WERI-Rb-1 (cell line): ENCODE measurements at regions not wholly inside any gene's neighbourhood (a gene's known extent, or its start where the extent isn't known, plus 50 kb on each side); places are given as distances from the start of the nearest gene placed in this dataset.
A peak's percentile ranks its signal among the peaks of the same experiment; 100 is the strongest.

Source experiments
- DNase-seq: peaks from one replicate; pipeline ENCODE4 v3.0.0-alpha.2; 2020
- H3K27ac ChIP-seq: fragments of 250-450 bp; sonication (Bioruptor Pico); 2 replicates; pipeline ENCODE4 v1.5.1; 2020; ENCODE audit warnings: mild to moderate bottlenecking, moderate library complexity
- H3K27me3 ChIP-seq: fragments of 250-450 bp; sonication (Bioruptor Pico); 2 replicates; pipeline ENCODE4 v1.5.1; 2021; ENCODE audit warnings: mild to moderate bottlenecking, low read depth, moderate library complexity; ENCODE audit not compliant: insufficient read depth, severe bottlenecking
- H3K36me3 ChIP-seq: fragments of 250-450 bp; sonication (Bioruptor Pico); 2 replicates; pipeline ENCODE4 v1.5.1; 2020; ENCODE audit warnings: mild to moderate bottlenecking, moderate library complexity
- H3K4me3 ChIP-seq: 2 replicates; pipeline ENCODE4 v1.5.1; 2011; ENCODE audit warnings: low read depth, mild to moderate bottlenecking, control low read depth, low read length
- H3K9me3 ChIP-seq: fragments of 250-450 bp; sonication (Bioruptor Pico); 2 replicates; pipeline ENCODE4 v1.5.1; 2021; ENCODE audit warnings: mild to moderate bottlenecking, moderate library complexity; ENCODE audit not compliant: severe bottlenecking
- CTCF ChIP-seq: IDR thresholded peaks from 2 replicates; pipeline ENCODE4 v1.5.1; 2011; ENCODE audit warnings: low read depth, mild to moderate bottlenecking, control low read depth, inconsistent platforms, low read length

GRCh38 chr9:96116275-96117064 is 185.5 kb downstream of the HSD17B3 start:
- DNase-seq = no peak
- no peak overlapping the region for H3K4me3 ChIP-seq
- TF ChIP-seq CTCF = no peak

DNA sequence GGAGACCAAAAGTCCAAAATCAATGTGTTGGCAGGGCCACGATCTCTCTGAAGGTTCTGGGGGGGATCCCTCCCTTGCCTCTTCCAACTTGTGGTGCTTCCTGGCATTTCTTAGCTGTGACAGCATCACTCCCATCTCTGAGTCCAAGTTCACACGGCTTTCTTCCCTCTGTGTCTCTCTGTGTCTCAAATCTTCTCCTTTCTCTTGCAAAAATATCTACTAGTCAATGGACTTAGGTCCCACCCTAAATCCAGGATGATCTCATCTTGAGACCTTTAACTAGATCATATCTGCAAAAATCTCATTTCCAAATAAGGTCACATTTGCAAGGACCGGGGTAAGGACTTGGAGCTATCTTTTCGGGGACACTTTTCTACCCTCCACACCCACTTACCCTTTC is 186.1 kb downstream of the HSD17B3 start:
- TF ChIP-seq CTCF = no peak

More at GRCh38 chr9:96116275-96117064, 185.5 kb downstream of the HSD17B3 start:
- Histone ChIP-seq H3K27ac (no peak overlapping the region), H3K9me3 (peaks cover 6% of the 10 kb centered on the region), H3K36me3 (no peaks in the 10 kb centered on the region), H3K27me3 (no peaks in the 10 kb centered on the region)

DNA sequence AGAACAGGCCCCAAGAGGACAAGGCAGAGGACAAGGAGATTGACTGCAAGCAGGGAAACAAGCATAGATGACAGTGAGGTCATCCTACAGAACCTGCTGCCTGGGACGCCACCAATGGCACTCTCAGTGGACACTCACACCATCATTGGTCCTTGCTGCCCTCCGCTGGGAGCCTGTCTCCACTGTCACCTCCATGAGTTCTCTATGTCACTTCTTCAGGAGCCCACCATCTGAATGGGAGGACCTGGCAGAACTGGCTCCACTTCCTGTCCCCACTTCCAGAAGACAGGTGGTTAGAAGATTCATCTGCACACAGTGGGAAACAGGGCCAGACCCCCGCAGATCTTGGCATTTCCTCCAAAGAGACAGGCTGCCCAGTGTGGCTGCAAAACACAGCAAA is 188.9 kb downstream of the HSD17B3 start:
- H3K27ac ChIP-seq = no peak overlapping the region
- peak; percentile 61 for TF ChIP-seq CTCF
- no peaks in the 10 kb centered on the region for H3K27me3 ChIP-seq
- no peaks in the 10 kb centered on the region for H3K36me3 ChIP-seq
- H3K4me3 ChIP-seq = no peak overlapping the region
- peak; percentile 53 for DNase-seq
- H3K9me3 ChIP-seq = peaks cover under 1% of the 10 kb centered on the region

More for the DNA sequence above, 186.1 kb downstream of the HSD17B3 start:
- H3K9me3 ChIP-seq = peaks cover 6% of the 10 kb centered on the region
- no peaks in the 10 kb centered on the region for H3K27me3 ChIP-seq
- no peaks in the 10 kb centered on the region for H3K36me3 ChIP-seq
- DNase-seq = no peak
- no peak overlapping the region for H3K27ac ChIP-seq
- H3K4me3 ChIP-seq = no peak overlapping the region

- no peak for TF ChIP-seq CTCF
- no peaks in the 10 kb centered on the region for H3K27me3 ChIP-seq
- H3K36me3 ChIP-seq = no peaks in the 10 kb centered on the region
- H3K27ac ChIP-seq = no peak overlapping the region
- H3K4me3 ChIP-seq = no peak overlapping the region
- no peaks in the 10 kb centered on the region for H3K9me3 ChIP-seq
- no peak for DNase-seq
Measured at GRCh38 chr9:96109680-96110351, 192.2 kb downstream of the HSD17B3 start.

DNA sequence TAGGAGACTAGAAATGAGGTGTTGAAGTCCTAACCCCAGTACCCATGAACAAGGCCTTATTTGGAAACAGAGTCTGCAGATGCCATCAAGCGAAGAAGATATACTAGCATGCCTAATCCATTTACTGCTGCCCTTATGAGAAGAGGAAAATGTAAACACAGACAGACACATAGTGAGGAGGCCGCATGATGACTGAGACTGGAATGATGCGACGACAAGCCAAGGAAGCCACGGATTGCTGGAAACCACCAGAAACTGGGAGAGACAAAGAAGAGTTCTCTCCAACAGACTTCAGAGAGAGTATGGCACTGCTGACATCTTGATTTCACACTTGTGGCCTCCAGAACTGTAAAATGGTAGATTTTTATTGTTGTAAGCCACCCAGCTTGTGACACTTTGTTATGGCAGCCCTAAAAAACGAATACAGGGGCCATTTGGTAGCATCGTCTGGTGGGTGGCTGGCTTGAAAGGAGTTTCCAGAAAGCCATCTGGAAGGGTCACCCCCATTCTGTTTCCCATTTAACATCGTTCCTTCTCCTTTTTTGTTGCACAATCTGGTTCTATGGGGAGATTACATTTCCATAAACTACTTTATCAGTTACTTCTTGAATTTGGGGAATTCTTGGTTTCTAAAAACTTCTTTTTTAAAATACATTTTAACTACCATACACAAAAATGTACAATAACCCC is 193.1 kb downstream of the HSD17B3 start:
- Histone ChIP-seq H3K9me3 (no peaks in the 10 kb centered on the region), H3K36me3 (no peaks in the 10 kb centered on the region), H3K27ac (no peak overlapping the region), H3K27me3 (no peaks in the 10 kb centered on the region), H3K4me3 (no peak overlapping the region)
- TF ChIP-seq CTCF = no peak
- DNase-seq = no peak
